ENCODE measurements at regions not wholly inside any gene's neighbourhood (a gene's known extent, or its start where the extent isn't known, plus 50 kb on each side); places are given as distances from the start of the nearest gene placed in this dataset.
"Not testable (repeated sequence)": the region's sequence is repeated elsewhere in the genome, so short reads cannot be mapped to it uniquely, and the experiment has no call there.

DNA sequence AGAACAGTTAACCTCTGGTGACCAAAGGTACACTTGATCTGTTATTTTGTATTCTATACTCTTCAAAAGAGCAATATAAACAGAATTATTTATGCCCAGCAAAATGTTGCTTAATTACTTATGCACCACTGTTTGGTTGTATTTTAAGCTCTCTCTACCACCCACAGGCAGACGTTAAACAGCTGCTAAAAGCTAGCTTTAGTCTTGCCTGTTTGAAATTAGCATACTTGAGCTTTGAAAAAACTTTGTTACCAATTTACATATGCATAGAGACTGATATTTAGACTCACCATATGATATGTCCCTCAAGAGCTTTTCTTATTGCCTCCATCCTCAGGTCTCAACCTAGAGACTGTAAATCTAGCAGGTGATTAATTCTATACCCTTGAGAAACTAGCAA lies 426.9 kb downstream of the NR4A2 start:
- Histone ChIP-seq H3K9me3 (no peaks in the 10 kb centered on the region), H3K27me3 (no peaks in the 10 kb centered on the region)
- 27% methylated on average over 1 of the region's 1 CpG for WGBS (ENCODE audit: insufficient coverage, low coverage, low lambda C conversion rate, missing lambda C conversion rate)

DNA sequence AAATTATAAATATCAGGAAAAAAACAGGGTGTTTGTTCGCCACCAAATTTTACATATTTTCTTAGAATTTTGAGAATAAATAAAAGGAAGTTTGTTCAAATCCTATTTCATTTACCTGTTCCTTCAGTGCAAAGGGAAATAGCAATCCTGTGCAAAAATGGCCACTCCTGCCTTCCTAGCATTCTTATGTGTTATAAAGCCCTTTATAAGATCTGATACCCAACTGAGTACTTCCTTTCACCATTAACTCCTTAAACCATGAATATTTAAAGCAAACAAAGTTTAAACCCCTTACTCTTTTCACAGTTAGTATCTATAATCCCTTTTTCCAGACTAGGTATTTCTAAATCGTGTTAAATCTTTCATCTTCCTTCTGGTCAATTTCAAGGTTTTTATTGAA lies 427.8 kb downstream of the NR4A2 start:
- H3K4me3 ChIP-seq: no peak overlapping the region
- 43% methylated on average over 2 of the region's 2 CpGs for WGBS (ENCODE audit: insufficient coverage, low coverage, low lambda C conversion rate, missing lambda C conversion rate)
- no peaks in the 10 kb centered on the region for H3K9me3 ChIP-seq
- DNase-seq (no peak), ATAC-seq (no peak)
- no peaks in the 10 kb centered on the region for H3K36me3 ChIP-seq
- intact Hi-C loops (cut with DNase I): no loop called here
- no peaks in the 10 kb centered on the region for H3K4me1 ChIP-seq
- no peak for TF ChIP-seq POLR2A (IDR thresholded peaks at IDR 0.05)
- TF ChIP-seq, protein P1, sequence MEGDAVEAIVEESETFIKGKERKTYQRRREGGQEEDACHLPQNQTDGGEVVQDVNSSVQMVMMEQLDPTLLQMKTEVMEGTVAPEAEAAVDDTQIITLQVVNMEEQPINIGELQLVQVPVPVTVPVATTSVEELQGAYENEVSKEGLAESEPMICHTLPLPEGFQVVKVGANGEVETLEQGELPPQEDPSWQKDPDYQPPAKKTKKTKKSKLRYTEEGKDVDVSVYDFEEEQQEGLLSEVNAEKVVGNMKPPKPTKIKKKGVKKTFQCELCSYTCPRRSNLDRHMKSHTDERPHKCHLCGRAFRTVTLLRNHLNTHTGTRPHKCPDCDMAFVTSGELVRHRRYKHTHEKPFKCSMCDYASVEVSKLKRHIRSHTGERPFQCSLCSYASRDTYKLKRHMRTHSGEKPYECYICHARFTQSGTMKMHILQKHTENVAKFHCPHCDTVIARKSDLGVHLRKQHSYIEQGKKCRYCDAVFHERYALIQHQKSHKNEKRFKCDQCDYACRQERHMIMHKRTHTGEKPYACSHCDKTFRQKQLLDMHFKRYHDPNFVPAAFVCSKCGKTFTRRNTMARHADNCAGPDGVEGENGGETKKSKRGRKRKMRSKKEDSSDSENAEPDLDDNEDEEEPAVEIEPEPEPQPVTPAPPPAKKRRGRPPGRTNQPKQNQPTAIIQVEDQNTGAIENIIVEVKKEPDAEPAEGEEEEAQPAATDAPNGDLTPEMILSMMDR (IDR thresholded peaks at IDR 0.05): no peak
- H3K27ac ChIP-seq: no peak overlapping the region
- H3K27me3 ChIP-seq: no peaks in the 10 kb centered on the region

More for the DNA sequence above, 426.9 kb downstream of the NR4A2 start:
- intact Hi-C loops (cut with DNase I): no loop called here
- no peaks in the 10 kb centered on the region for H3K36me3 ChIP-seq
- no peak overlapping the region for H3K27ac ChIP-seq
- no peak for TF ChIP-seq POLR2A (IDR thresholded peaks at IDR 0.05)
- TF ChIP-seq, protein P1 (IDR thresholded peaks at IDR 0.05): no peak
- ATAC-seq: no peak
- no peak for DNase-seq
- H3K4me3 ChIP-seq: no peak overlapping the region
- H3K4me1 ChIP-seq: no peaks in the 10 kb centered on the region

DNA sequence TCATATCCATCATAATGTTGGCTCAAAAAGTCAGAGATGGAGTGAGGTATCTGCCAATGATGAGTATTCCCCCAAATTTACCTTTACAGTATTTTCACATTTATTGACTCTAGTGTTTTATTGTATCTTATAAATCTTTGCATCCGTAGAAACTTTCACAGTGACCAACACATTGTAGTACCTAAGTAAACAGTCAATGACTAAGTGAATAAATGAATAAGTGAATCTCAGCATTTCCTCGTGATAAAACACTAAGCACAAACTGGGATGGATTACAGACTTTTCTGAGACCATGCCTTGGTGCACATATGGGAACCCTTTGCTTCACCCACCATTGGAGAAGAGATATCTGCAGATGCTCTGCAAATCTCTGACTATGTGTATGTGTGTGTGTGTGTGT lies 429.9 kb downstream of the NR4A2 start:
- WGBS (ENCODE audit: insufficient coverage, low coverage, low lambda C conversion rate, missing lambda C conversion rate): 57% methylated on average over 2 of the region's 2 CpGs
- H3K9me3 ChIP-seq: no peaks in the 10 kb centered on the region
- intact Hi-C loops (cut with DNase I): no loop called here
- no peaks in the 10 kb centered on the region for H3K4me1 ChIP-seq
- no peaks in the 10 kb centered on the region for H3K27me3 ChIP-seq
- no peak for DNase-seq
- no peaks in the 10 kb centered on the region for H3K36me3 ChIP-seq
- H3K4me3 ChIP-seq: no peak overlapping the region
- ATAC-seq: no peak
- TF ChIP-seq POLR2A (IDR thresholded peaks at IDR 0.05): no peak
- TF ChIP-seq, protein P1 (IDR thresholded peaks at IDR 0.05): no peak
- H3K27ac ChIP-seq: no peak overlapping the region

DNA sequence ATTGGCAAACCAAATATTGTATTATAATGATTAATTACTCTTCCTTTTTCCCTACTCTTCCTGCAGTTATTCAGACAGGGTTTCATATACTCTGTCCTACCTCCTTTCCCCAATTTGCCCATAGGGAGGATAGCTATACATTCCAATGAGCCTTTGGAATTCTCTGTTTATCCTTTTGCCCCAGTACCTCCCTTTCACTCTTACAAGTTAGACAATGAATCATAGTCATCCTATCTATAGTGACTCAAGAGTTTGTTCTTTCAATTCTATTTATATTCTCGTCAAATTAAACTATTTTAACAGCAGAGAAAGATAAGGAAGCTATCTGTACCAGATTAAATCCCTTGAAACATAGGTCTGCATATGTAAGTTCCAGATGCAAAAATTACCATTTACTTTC lies 437.5 kb downstream of the NR4A2 start:
- whole genome bisulfite sequencing (ENCODE audit: insufficient coverage, low coverage, low lambda C conversion rate, missing lambda C conversion rate): 17% methylated on average over 1 of the region's 1 CpG
- no peak for TF ChIP-seq POLR2A (IDR thresholded peaks at IDR 0.05)
- TF ChIP-seq, protein P1 (IDR thresholded peaks at IDR 0.05): no peak
- Histone ChIP-seq H3K4me1 (no peaks in the 10 kb centered on the region), H3K4me3 (no peak overlapping the region), H3K27me3 (no peaks in the 10 kb centered on the region), H3K36me3 (no peaks in the 10 kb centered on the region), H3K27ac (no peak overlapping the region), H3K9me3 (no peaks in the 10 kb centered on the region)
- ATAC-seq (no peak), DNase-seq (no peak)
- intact Hi-C loops (cut with DNase I): no loop called here

DNA sequence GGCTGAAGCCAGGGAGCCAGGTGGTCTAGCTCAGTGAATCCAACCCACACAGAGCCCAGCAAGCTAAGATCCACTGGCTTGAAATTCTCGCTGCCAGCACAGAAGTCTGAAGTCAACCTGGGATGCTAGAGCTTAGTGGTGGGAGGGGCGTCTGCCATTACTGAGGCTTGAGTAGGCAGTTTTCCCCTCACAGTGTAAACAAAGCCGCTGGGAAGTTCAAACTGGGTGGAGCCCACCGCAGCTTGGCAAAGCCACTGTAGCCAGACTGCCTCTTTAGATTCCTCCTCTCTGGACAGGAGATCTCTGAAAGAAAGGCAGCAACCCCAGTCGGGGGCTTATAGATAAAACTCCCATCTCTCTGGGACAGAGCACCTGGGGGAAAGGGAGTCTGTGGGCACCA lies 452.1 kb downstream of the NR4A2 start:
- WGBS (ENCODE audit: insufficient coverage, low coverage, low lambda C conversion rate, missing lambda C conversion rate): no CpG with 5 or more reads among the region's 5 CpGs
- H3K9me3 ChIP-seq; intact Hi-C loops (cut with DNase I); H3K27ac ChIP-seq; H3K4me1 ChIP-seq; H3K36me3 ChIP-seq; ATAC-seq; DNase-seq; H3K4me3 ChIP-seq; H3K27me3 ChIP-seq: not testable (repeated sequence)

DNA sequence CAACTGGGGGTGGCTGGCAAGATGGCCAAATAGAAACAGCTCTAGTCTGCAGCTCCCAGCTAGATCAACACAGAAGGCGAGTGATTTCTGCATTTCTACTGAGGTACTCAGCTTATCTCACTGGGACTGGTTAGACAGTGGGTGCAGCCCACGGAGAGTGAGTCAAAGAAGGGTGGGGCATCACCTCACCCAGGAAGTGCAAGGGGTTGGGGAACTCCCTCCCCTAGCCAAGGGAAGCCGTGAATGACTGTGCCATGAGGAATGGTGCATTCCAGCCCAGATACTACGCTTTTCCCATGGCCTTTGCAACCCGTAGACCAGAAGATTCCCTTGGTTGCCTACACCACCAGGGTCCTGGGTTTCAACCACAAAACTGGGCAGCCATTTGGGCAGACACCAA lies 452.6 kb downstream of the NR4A2 start:
- H3K9me3 ChIP-seq; H3K27ac ChIP-seq; DNase-seq; intact Hi-C loops (cut with DNase I); H3K27me3 ChIP-seq; H3K36me3 ChIP-seq; H3K4me3 ChIP-seq; ATAC-seq; H3K4me1 ChIP-seq: not testable (repeated sequence)
- WGBS (ENCODE audit: insufficient coverage, low coverage, low lambda C conversion rate, missing lambda C conversion rate): 47% methylated on average over 2 of the region's 5 CpGs

All from right lobe of liver (tissue), 6 donors.